ENCODE measurements at regions not wholly inside any gene's neighbourhood (a gene's known extent, or its start where the extent isn't known, plus 50 kb on each side); places are given as distances from the start of the nearest gene placed in this dataset.
"Not testable (repeated sequence)": the region's sequence is repeated elsewhere in the genome, so short reads cannot be mapped to it uniquely, and the experiment has no call there.

GRCh38 chr14:27845241-27845850 lies 921.2 kb upstream of the FOXG1 start:
- DNase-seq = peak in 1 of 3 donors; percentile 43
- Histone ChIP-seq H3K4me3 (no peak overlapping the region), H3K36me3 (ENCODE audit: low read depth) (no peaks in the 10 kb centered on the region), H3K4me1 (ENCODE audit: low read depth) (no peaks in the 10 kb centered on the region), H3K9me3 (no peaks in the 10 kb centered on the region)
- ATAC-seq = no peak
- TF ChIP-seq CTCF (IDR thresholded peaks at IDR 0.05) = no peak
- intact Hi-C loops (cut with DNase I, micrococcal nuclease) = no loop called here

- Histone ChIP-seq H3K36me3 (ENCODE audit: low read depth) (no peaks in the 10 kb centered on the region), H3K9me3 (no peaks in the 10 kb centered on the region), H3K4me3 (no peak overlapping the region), H3K4me1 (ENCODE audit: low read depth) (no peaks in the 10 kb centered on the region)
- TF ChIP-seq CTCF (IDR thresholded peaks at IDR 0.05) = no peak
- intact Hi-C loops (cut with DNase I, micrococcal nuclease) = no loop called here
- ATAC-seq (no peak), DNase-seq (no peak)
Observed at GRCh38 chr14:27845902-27846301, 920.7 kb upstream of the FOXG1 start.

GRCh38 chr14:27847480-27847879 lies 919.1 kb upstream of the FOXG1 start:
- H3K4me1 ChIP-seq (ENCODE audit: low read depth); intact Hi-C loops (cut with DNase I, micrococcal nuclease); DNase-seq; H3K4me3 ChIP-seq; H3K9me3 ChIP-seq; H3K36me3 ChIP-seq (ENCODE audit: low read depth); ATAC-seq: not testable (repeated sequence)

GRCh38 chr14:27849193-27849592 lies 917.4 kb upstream of the FOXG1 start:
- DNase-seq; H3K4me3 ChIP-seq; ATAC-seq; H3K4me1 ChIP-seq (ENCODE audit: low read depth); intact Hi-C loops (cut with DNase I, micrococcal nuclease); H3K36me3 ChIP-seq (ENCODE audit: low read depth); H3K9me3 ChIP-seq: not testable (repeated sequence)

GRCh38 chr14:27862684-27863083 lies 903.9 kb upstream of the FOXG1 start:
- TF ChIP-seq CTCF (IDR thresholded peaks at IDR 0.05) = no peak
- H3K4me1 ChIP-seq (ENCODE audit: low read depth) = no peaks in the 10 kb centered on the region
- intact Hi-C loops (cut with DNase I, micrococcal nuclease) = no loop called here
- H3K4me3 ChIP-seq = no peak overlapping the region
- no peak for DNase-seq
- H3K36me3 ChIP-seq (ENCODE audit: low read depth) = no peaks in the 10 kb centered on the region
- no peaks in the 10 kb centered on the region for H3K9me3 ChIP-seq
- no peak for ATAC-seq

GRCh38 chr14:27863166-27863565 lies 903.4 kb upstream of the FOXG1 start:
- intact Hi-C loops (cut with DNase I, micrococcal nuclease) = no loop called here
- H3K4me3 ChIP-seq = no peak overlapping the region
- no peaks in the 10 kb centered on the region for H3K4me1 ChIP-seq (ENCODE audit: low read depth)
- DNase-seq (no peak), ATAC-seq (no peak)
- H3K9me3 ChIP-seq = no peaks in the 10 kb centered on the region
- TF ChIP-seq CTCF (IDR thresholded peaks at IDR 0.05) = no peak
- no peaks in the 10 kb centered on the region for H3K36me3 ChIP-seq (ENCODE audit: low read depth)

- no peak for DNase-seq
- Histone ChIP-seq H3K9me3 (no peaks in the 10 kb centered on the region), H3K4me3 (no peak overlapping the region), H3K4me1 (ENCODE audit: low read depth) (no peaks in the 10 kb centered on the region), H3K36me3 (ENCODE audit: low read depth) (no peaks in the 10 kb centered on the region)
- ATAC-seq = no peak
- intact Hi-C loops (cut with DNase I, micrococcal nuclease) = no loop called here
- no peak for TF ChIP-seq CTCF (IDR thresholded peaks at IDR 0.05)
Observed at GRCh38 chr14:27881063-27881462, 885.5 kb upstream of the FOXG1 start.
